ENCODE measurements at regions not wholly inside any gene's neighbourhood (a gene's known extent, or its start where the extent isn't known, plus 50 kb on each side); places are given as distances from the start of the nearest gene placed in this dataset.
"Not testable (repeated sequence)": the region's sequence is repeated elsewhere in the genome, so short reads cannot be mapped to it uniquely, and the experiment has no call there.

DNA sequence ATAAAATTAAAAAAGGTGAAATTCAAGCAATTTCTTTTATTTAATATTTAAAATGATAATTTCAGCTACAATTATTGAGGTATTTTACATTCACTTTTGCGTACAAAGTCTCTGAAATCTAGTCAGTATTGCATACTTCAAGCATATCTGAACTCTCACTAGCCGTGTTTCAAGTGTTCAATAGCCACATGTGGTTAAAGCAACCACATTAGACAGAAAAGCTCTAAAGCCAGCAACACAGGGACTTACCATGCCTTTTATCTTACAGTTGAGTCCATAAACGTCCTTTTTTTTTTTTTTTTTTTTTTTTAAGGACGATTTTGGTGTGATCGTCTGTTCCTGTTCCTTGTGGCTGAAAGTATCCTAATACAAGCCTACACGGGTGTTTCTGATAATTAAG lies 257.0 kb upstream of the RGMA start:
- H3K36me3 ChIP-seq (ENCODE audit: control insufficient read depth, insufficient read depth, low read length): no peaks in the 10 kb centered on the region
- CTCF ChIA-PET: no interaction called here
- no peak for DNase-seq (ENCODE audit: low read depth)
- H3K4me3 ChIP-seq (ENCODE audit: low read depth, low read length): no peak overlapping the region
- TF ChIP-seq, protein P1, sequence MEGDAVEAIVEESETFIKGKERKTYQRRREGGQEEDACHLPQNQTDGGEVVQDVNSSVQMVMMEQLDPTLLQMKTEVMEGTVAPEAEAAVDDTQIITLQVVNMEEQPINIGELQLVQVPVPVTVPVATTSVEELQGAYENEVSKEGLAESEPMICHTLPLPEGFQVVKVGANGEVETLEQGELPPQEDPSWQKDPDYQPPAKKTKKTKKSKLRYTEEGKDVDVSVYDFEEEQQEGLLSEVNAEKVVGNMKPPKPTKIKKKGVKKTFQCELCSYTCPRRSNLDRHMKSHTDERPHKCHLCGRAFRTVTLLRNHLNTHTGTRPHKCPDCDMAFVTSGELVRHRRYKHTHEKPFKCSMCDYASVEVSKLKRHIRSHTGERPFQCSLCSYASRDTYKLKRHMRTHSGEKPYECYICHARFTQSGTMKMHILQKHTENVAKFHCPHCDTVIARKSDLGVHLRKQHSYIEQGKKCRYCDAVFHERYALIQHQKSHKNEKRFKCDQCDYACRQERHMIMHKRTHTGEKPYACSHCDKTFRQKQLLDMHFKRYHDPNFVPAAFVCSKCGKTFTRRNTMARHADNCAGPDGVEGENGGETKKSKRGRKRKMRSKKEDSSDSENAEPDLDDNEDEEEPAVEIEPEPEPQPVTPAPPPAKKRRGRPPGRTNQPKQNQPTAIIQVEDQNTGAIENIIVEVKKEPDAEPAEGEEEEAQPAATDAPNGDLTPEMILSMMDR (IDR thresholded peaks at IDR 0.05; ENCODE audit: insufficient read depth, low read depth, low read length): no peak
- H3K27me3 ChIP-seq (ENCODE audit: control insufficient read depth, insufficient read depth, low read length): no peaks in the 10 kb centered on the region
- POLR2A ChIA-PET: no interaction called here

- DNase-seq (ENCODE audit: low read depth); H3K4me3 ChIP-seq (ENCODE audit: low read depth, low read length); POLR2A ChIA-PET; H3K36me3 ChIP-seq (ENCODE audit: control insufficient read depth, insufficient read depth, low read length); H3K27me3 ChIP-seq (ENCODE audit: control insufficient read depth, insufficient read depth, low read length): not testable (repeated sequence)
- CTCF ChIA-PET: interaction anchor here (1.0 kb wide), 1 partner anchor 981 kb away, joined by 3 read pairs; no protein-coding TSS in a partner anchor
These were observed 254.4 kb upstream of the RGMA start for GRCh38 chr15:93343402-93343801.

DNA sequence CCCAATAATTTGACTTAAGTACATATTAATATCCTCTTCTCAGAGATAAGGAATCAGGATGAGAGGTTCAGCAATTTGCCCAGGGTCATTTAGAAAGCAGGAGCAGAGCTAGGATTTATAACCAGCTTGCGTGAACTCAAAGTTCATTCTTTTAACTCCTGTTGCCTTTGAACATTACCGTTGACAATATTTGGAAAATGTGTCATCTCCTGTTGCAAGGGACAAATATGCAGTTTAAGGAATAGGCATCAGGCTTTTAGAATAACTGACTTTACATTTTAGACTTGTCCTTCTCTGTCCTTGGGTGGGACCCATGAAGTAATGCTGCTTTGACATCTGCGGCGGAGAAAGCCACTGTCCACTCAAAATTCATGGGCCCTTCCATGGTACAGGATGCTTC lies 252.2 kb upstream of the RGMA start:
- no peaks in the 10 kb centered on the region for H3K27me3 ChIP-seq (ENCODE audit: control insufficient read depth, insufficient read depth, low read length)
- no peak for DNase-seq (ENCODE audit: low read depth)
- H3K4me3 ChIP-seq (ENCODE audit: low read depth, low read length): no peak overlapping the region
- ChIA-PET POLR2A (no interaction called here), CTCF (no interaction called here)
- TF ChIP-seq, protein P1 (IDR thresholded peaks at IDR 0.05; ENCODE audit: insufficient read depth, low read depth, low read length): no peak
- no peaks in the 10 kb centered on the region for H3K36me3 ChIP-seq (ENCODE audit: control insufficient read depth, insufficient read depth, low read length)

GRCh38 chr15:93340406-93340805 lies 251.4 kb upstream of the RGMA start:
- Histone ChIP-seq H3K4me3 (ENCODE audit: low read depth, low read length) (no peak overlapping the region), H3K36me3 (ENCODE audit: control insufficient read depth, insufficient read depth, low read length) (no peaks in the 10 kb centered on the region), H3K27me3 (ENCODE audit: control insufficient read depth, insufficient read depth, low read length) (no peaks in the 10 kb centered on the region)
- ChIA-PET POLR2A (no interaction called here), CTCF (no interaction called here)
- TF ChIP-seq, protein P1 (IDR thresholded peaks at IDR 0.05; ENCODE audit: insufficient read depth, low read depth, low read length): no peak
- no peak for DNase-seq (ENCODE audit: low read depth)

DNA sequence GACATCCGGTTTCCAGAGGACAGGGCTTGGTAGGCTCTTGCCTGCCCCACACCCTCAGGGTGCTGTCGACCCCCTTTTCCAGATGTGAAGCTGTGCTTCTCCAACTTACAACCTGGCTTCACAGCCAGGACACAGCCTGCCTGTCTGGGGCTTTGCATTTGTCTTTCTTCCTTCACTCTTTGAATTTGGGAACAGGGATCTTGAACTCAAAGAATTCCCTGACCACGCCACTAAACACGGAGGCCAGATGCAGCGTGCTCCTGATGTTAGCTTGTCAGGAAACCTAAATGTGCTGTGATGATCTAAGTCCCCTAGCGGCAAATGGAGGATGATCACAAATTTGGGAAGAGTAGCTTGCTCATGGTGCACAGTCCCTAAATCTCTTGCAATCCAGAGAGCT lies 244.8 kb upstream of the RGMA start:
- no peak overlapping the region for H3K4me3 ChIP-seq (ENCODE audit: low read depth, low read length)
- no peaks in the 10 kb centered on the region for H3K27me3 ChIP-seq (ENCODE audit: control insufficient read depth, insufficient read depth, low read length)
- TF ChIP-seq, protein P1 (IDR thresholded peaks at IDR 0.05; ENCODE audit: insufficient read depth, low read depth, low read length): no peak
- CTCF ChIA-PET: no interaction called here
- DNase-seq (ENCODE audit: low read depth): no peak
- POLR2A ChIA-PET: no interaction called here
- no peaks in the 10 kb centered on the region for H3K36me3 ChIP-seq (ENCODE audit: control insufficient read depth, insufficient read depth, low read length)

DNA sequence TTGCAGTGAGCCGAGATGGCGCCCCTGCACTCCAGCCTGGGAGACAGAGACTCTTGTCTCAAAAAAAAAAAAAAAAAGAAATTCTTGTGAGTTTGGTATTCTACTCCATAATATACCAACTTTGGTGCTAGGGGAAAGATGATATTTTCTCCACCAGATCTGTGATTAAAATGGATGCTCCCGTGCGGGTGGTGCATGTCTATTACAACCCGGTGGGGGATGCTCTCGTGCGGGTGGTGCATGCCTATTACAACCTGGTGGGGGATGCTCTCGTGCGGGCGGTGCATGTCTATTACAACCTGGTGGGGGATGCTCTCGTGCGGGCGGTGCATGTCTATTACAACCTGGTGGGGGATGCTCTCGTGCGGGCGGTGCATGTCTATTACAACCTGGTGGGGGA lies 244.1 kb upstream of the RGMA start:
- CTCF ChIA-PET: not testable (repeated sequence)

More for the DNA sequence above, 244.1 kb upstream of the RGMA start:
- POLR2A ChIA-PET; H3K36me3 ChIP-seq (ENCODE audit: control insufficient read depth, insufficient read depth, low read length); H3K4me3 ChIP-seq (ENCODE audit: low read depth, low read length); H3K27me3 ChIP-seq (ENCODE audit: control insufficient read depth, insufficient read depth, low read length); DNase-seq (ENCODE audit: low read depth): not testable (repeated sequence)

All from BJ (cell line).